ENCODE measurements at regions not wholly inside any gene's neighbourhood (a gene's known extent, or its start where the extent isn't known, plus 50 kb on each side); places are given as distances from the start of the nearest gene placed in this dataset.

DNA sequence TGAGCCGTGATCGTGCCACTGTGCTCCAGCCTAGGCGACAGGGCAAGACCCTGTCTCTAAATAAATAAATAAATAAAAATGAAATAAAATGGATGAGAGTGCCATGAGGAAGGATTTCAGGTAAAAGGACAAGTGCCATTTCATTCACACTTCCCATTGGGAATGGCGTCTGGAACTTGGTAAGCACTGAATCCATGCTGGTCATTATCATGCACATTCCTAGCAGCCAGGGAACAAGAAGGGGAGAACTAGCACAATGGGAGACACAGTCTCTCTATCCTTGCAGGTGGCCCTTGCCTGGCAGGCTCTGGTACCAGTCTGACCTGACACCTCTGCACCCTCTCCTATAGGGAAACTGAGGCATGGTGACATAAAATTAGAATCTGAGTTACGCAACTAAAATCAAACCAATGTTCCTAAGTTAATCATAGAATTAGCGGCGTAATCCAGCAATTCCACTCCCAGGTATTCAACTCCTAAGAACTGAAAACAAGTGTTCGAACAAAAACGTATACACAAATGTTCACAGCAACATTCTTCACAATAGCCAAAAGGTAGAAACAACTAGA is 70.8 kb upstream of the MFGE8 start:
- no peak for ATAC-seq
- CTCF ChIA-PET = no interaction called here
- Histone ChIP-seq H4K20me1 (ENCODE audit: insufficient read depth) (no peaks in the 10 kb centered on the region), H3K4me1 (ENCODE audit: control insufficient read depth in 1 of 2, insufficient read depth in 2 of 2, low read length in 2 of 2) (peaks cover 0 to 7% of the 10 kb centered on the region in 2 experiments; a peak in 2 of 4 replicates), H3K9me2 (ENCODE audit: insufficient read depth) (no peaks in the 10 kb centered on the region), H3K27ac (ENCODE audit: low read depth, low read length) (no peak overlapping the region), H3K27me3 (ENCODE audit: insufficient read depth, low read length) (no peaks in the 10 kb centered on the region), H3K9ac (ENCODE audit: low read length) (no peak overlapping the region), H3K36me3 (ENCODE audit: control insufficient read depth in 1 of 2, insufficient read depth in 2 of 2, low read length in 2 of 2) (no peaks in the 10 kb centered on the region), H3K9me3 (ENCODE audit: control insufficient read depth in 1 of 2, insufficient read depth in 1 of 2, low read depth in 1 of 2, low read length in 2 of 2) (no peaks in the 10 kb centered on the region), H3K4me3 (replicated peaks in 1 of 2; ENCODE audit: low read depth in 1 of 2, low read length in 2 of 2) (no peak overlapping the region), H2AFZ (ENCODE audit: low read depth, low read length, poor library complexity, severe bottlenecking) (no peak overlapping the region), H3K4me2 (ENCODE audit: low read length) (no peak overlapping the region), H3K79me2 (ENCODE audit: insufficient read depth, low read length) (no peaks in the 10 kb centered on the region)
- no TSS peak for BruUV-seq (replicated peaks)
- DNase-seq (ENCODE audit: low read depth, low spot score) = no peak
- intact Hi-C loops (cut with micrococcal nuclease) = no loop called here
- TF ChIP-seq, protein P1, sequence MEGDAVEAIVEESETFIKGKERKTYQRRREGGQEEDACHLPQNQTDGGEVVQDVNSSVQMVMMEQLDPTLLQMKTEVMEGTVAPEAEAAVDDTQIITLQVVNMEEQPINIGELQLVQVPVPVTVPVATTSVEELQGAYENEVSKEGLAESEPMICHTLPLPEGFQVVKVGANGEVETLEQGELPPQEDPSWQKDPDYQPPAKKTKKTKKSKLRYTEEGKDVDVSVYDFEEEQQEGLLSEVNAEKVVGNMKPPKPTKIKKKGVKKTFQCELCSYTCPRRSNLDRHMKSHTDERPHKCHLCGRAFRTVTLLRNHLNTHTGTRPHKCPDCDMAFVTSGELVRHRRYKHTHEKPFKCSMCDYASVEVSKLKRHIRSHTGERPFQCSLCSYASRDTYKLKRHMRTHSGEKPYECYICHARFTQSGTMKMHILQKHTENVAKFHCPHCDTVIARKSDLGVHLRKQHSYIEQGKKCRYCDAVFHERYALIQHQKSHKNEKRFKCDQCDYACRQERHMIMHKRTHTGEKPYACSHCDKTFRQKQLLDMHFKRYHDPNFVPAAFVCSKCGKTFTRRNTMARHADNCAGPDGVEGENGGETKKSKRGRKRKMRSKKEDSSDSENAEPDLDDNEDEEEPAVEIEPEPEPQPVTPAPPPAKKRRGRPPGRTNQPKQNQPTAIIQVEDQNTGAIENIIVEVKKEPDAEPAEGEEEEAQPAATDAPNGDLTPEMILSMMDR (IDR thresholded peaks at IDR 0.05 in 2 of 3, conservative IDR thresholded peaks at IDR 0.05 in 1 of 3; ENCODE audit: borderline replicate concordance in 1 of 3, insufficient read depth in 1 of 3, low read depth in 2 of 3, low read length in 2 of 3) = no peak
- no peak for TF ChIP-seq ZFX (IDR thresholded peaks at IDR 0.05)
- no peak for TF ChIP-seq RAD21 (IDR thresholded peaks at IDR 0.05; ENCODE audit: low read depth)
- no peak for TF ChIP-seq YY1 (IDR thresholded peaks at IDR 0.05; ENCODE audit: extremely low read depth, insufficient replicate concordance, low read depth, low read length)
- TF ChIP-seq, protein P2, sequence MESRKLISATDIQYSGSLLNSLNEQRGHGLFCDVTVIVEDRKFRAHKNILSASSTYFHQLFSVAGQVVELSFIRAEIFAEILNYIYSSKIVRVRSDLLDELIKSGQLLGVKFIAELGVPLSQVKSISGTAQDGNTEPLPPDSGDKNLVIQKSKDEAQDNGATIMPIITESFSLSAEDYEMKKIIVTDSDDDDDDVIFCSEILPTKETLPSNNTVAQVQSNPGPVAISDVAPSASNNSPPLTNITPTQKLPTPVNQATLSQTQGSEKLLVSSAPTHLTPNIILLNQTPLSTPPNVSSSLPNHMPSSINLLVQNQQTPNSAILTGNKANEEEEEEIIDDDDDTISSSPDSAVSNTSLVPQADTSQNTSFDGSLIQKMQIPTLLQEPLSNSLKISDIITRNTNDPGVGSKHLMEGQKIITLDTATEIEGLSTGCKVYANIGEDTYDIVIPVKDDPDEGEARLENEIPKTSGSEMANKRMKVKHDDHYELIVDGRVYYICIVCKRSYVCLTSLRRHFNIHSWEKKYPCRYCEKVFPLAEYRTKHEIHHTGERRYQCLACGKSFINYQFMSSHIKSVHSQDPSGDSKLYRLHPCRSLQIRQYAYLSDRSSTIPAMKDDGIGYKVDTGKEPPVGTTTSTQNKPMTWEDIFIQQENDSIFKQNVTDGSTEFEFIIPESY (IDR thresholded peaks at IDR 0.05; ENCODE audit: extremely low read depth, insufficient replicate concordance, low read length) = no peak
- TF ChIP-seq, protein P3, sequence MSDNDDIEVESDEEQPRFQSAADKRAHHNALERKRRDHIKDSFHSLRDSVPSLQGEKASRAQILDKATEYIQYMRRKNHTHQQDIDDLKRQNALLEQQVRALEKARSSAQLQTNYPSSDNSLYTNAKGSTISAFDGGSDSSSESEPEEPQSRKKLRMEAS (IDR thresholded peaks at IDR 0.05) = no peak
- TF ChIP-seq CEBPB (IDR thresholded peaks at IDR 0.05; ENCODE audit: low read depth) = no peak
- no peak for TF ChIP-seq EZH2 (IDR thresholded peaks at IDR 0.05)
- TF ChIP-seq POLR2AphosphoS5 (IDR thresholded peaks at IDR 0.05; ENCODE audit: low read depth, low read length) = no peak
- RAD21 ChIA-PET (ENCODE audit: low non-redundant PET in 1 of 2, low total read pairs in 2 of 2, uncharacterized antibody in 2 of 2, unreplicated experiment in 2 of 2) = no interaction called here
- POLR2A ChIA-PET = no interaction called here
